Left forelimb (tissue), 1 donor: ENCODE measurements at regions not wholly inside any gene's neighbourhood (a gene's known extent, or its start where the extent isn't known, plus 50 kb on each side); places are given as distances from the start of the nearest gene placed in this dataset.

Experiments used
- DNase-seq: peaks from one replicate; pipeline ENCODE4 v3.0.0-alpha.2; 2018; ENCODE audit warnings: low spot score

- no peak for DNase-seq
Observed at GRCh38 chr21:17406202-17406601, 106.6 kb upstream of the CXADR start.

GRCh38 chr21:17414766-17415165 lies 98.1 kb upstream of the CXADR start:
- DNase-seq = no peak

- no peak for DNase-seq
Observed at GRCh38 chr21:17416139-17416538, 96.7 kb upstream of the CXADR start.

- no peak for DNase-seq
Observed at GRCh38 chr21:17422931-17423330, 89.9 kb upstream of the CXADR start.

- DNase-seq = no peak
Observed at GRCh38 chr21:17427157-17427556, 85.7 kb upstream of the CXADR start.

GRCh38 chr21:17427831-17428483 lies 84.9 kb upstream of the CXADR start:
- no peak for DNase-seq

GRCh38 chr21:17428484-17428869 lies 84.4 kb upstream of the CXADR start:
- no peak for DNase-seq

- no peak for DNase-seq
Observed at GRCh38 chr21:17428980-17429379, 83.9 kb upstream of the CXADR start.

- no peak for DNase-seq
Observed at GRCh38 chr21:17429936-17430335, 82.9 kb upstream of the CXADR start.

- no peak for DNase-seq
Observed at GRCh38 chr21:17432732-17433057, 80.1 kb upstream of the CXADR start.

- no peak for DNase-seq
Observed at GRCh38 chr21:17433730-17434129, 79.1 kb upstream of the CXADR start.

GRCh38 chr21:17435565-17436543 lies 77.0 kb upstream of the CXADR start:
- no peak for DNase-seq

GRCh38 chr21:17436626-17437111 lies 76.2 kb upstream of the CXADR start:
- no peak for DNase-seq

GRCh38 chr21:17438635-17439034 lies 74.2 kb upstream of the CXADR start:
- DNase-seq = no peak

GRCh38 chr21:17440969-17441368 lies 71.9 kb upstream of the CXADR start:
- no peak for DNase-seq

GRCh38 chr21:17441370-17441769 lies 71.5 kb upstream of the CXADR start:
- DNase-seq = no peak

- no peak for DNase-seq
Observed at GRCh38 chr21:17442165-17442564, 70.7 kb upstream of the CXADR start.

- no peak for DNase-seq
Observed at GRCh38 chr21:17444828-17445227, 68.0 kb upstream of the CXADR start.

GRCh38 chr21:17446737-17447136 lies 66.1 kb upstream of the CXADR start:
- no peak for DNase-seq

- no peak for DNase-seq
Observed at GRCh38 chr21:17449701-17450100, 63.1 kb upstream of the CXADR start.

GRCh38 chr21:17451364-17451891 lies 61.4 kb upstream of the CXADR start:
- no peak for DNase-seq

GRCh38 chr21:17454315-17455027 lies 58.4 kb upstream of the CXADR start:
- DNase-seq = peak; percentile 75

GRCh38 chr21:17455028-17455353 lies 57.9 kb upstream of the CXADR start:
- DNase-seq = no peak
